Aorta (tissue), 5 donors: ENCODE measurements at regions not wholly inside any gene's neighbourhood (a gene's known extent, or its start where the extent isn't known, plus 50 kb on each side); places are given as distances from the start of the nearest gene placed in this dataset.
"Not testable (repeated sequence)": the region's sequence is repeated elsewhere in the genome, so short reads cannot be mapped to it uniquely, and the experiment has no call there.

Source experiments
- ATAC-seq: fragments of 200-7000 bp; cut with Tn5 transposase; one replicate; pipeline ENCODE4 v1.9.1; 2022; ENCODE audit warnings: moderate library complexity; ENCODE audit not compliant: low FRiP score
- DNase-seq, 2 donors: peaks; one replicate each; pipeline ENCODE4 v3.0.0-alpha.2; 2020
- H3K27ac ChIP-seq, 2 donors: one replicate each; pipeline ENCODE4 v1.5.1; 2013; ENCODE audit warnings: low read length in 2 of 2, mild to moderate bottlenecking in 2 of 2, moderate library complexity in 2 of 2, control low read depth in 1 of 2, inconsistent platforms in 1 of 2, low read depth in 1 of 2
- H3K27me3 ChIP-seq, 2 donors: one replicate each; pipeline ENCODE4 v1.6.1; 2013; ENCODE audit warnings: control low read depth in 1 of 2, low read length in 1 of 2, mild to moderate bottlenecking in 1 of 2, moderate library complexity in 1 of 2; ENCODE audit not compliant: insufficient read depth in 2 of 2, control insufficient read depth in 1 of 2
- H3K36me3 ChIP-seq, 2 donors: one replicate each; pipeline ENCODE4 v1.6.1; 2013; ENCODE audit warnings: control low read depth in 1 of 2, low read length in 1 of 2, mild to moderate bottlenecking in 1 of 2; ENCODE audit not compliant: insufficient read depth in 2 of 2, control insufficient read depth in 1 of 2
- H3K4me1 ChIP-seq, 2 donors: one replicate each; pipeline ENCODE4 v1.6.1; 2013; ENCODE audit warnings: low read length in 2 of 2, control low read depth in 1 of 2, mild to moderate bottlenecking in 1 of 2, moderate library complexity in 1 of 2; ENCODE audit not compliant: insufficient read depth in 2 of 2, control insufficient read depth in 1 of 2
- H3K4me3 ChIP-seq, 2 donors: one replicate each; pipeline ENCODE4 v1.5.1; 2013; ENCODE audit warnings: low read length in 2 of 2, control low read depth in 1 of 2, mild to moderate bottlenecking in 1 of 2
- H3K9me3 ChIP-seq: one replicate; pipeline ENCODE4 v1.6.1; 2013; ENCODE audit warnings: mild to moderate bottlenecking, low read length; ENCODE audit not compliant: control insufficient read depth
- WGBS, 2 donors: extraction: QIAGEN DNeasy Blood & Tissue Kit; methylation state at CpG; one replicate each; pipeline ENCODE4 v1.1.7; 2013; 5-methylcytosine and 5-hydroxymethylcytosine counted together
- intact Hi-C, 2 donors: fragments of 100-400 bp; cut with DNase I; formaldehyde crosslinking; loops; one replicate each; pipeline versions ENCODE4 v1.14.2 to v1.15.0; 2022
- donor health status: healthy with polysubstance abuse.
- donor health status: Bipolar disorder and iron deficiency.
- donor health status: DM: no; HTN: no; CAD: no.
- donor health status: DM: no; HTN: no; CAD: no.
- donor health status: DM: yes; HTN: yes; CAD: no.

DNA sequence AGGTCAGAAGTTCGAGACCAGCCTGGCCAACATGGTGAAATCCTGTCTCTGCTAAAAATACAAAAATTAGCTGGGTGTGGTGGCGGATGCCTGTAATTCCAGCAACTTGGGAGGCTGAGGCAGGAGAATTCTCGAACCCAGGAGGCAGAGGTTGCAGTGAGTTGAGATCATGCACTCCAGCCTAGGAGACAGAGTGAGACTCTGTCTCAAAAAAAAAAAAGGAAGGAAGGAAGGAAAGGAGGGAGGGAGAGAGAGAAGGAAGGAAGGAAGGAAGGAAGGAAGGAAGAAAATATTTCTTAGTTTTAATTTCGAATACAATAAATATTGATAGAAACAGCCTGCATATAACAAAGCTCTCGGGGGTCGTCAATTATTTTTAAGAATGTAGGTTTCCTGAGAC lies 81.3 kb upstream of the HIVEP1 start:
- H3K4me1 ChIP-seq, H3K36me3 ChIP-seq, ATAC-seq, intact Hi-C loops, H3K27me3 ChIP-seq, H3K4me3 ChIP-seq, H3K9me3 ChIP-seq, H3K27ac ChIP-seq, DNase-seq: not testable (repeated sequence)
- WGBS, 2 donors = 93 to 96% methylated on average over 6 of the region's 6 CpGs

GRCh38 chr6:11930240-11930639 lies 81.9 kb upstream of the HIVEP1 start:
- Histone ChIP-seq H3K4me3 (no peak overlapping the region), H3K27ac (no peak overlapping the region), H3K27me3 (no peaks in the 10 kb centered on the region), H3K36me3 (no peaks in the 10 kb centered on the region), H3K4me1 (no peaks in the 10 kb centered on the region), H3K9me3 (no peaks in the 10 kb centered on the region)
- 77 to 80% methylated on average over 2 of the region's 2 CpGs for WGBS, 2 donors
- no peak for ATAC-seq
- intact Hi-C loops = no loop called here
- no peak for DNase-seq

GRCh38 chr6:11929241-11929835 lies 82.8 kb upstream of the HIVEP1 start:
- ATAC-seq = no peak
- Histone ChIP-seq H3K4me3 (no peak overlapping the region), H3K27ac (no peak overlapping the region), H3K9me3 (no peaks in the 10 kb centered on the region), H3K27me3 (no peaks in the 10 kb centered on the region), H3K4me1 (no peaks in the 10 kb centered on the region), H3K36me3 (no peaks in the 10 kb centered on the region)
- no peak for DNase-seq
- intact Hi-C loops = no loop called here
- 90 to 91% methylated on average over 8 of the region's 8 CpGs for WGBS, 2 donors

DNA sequence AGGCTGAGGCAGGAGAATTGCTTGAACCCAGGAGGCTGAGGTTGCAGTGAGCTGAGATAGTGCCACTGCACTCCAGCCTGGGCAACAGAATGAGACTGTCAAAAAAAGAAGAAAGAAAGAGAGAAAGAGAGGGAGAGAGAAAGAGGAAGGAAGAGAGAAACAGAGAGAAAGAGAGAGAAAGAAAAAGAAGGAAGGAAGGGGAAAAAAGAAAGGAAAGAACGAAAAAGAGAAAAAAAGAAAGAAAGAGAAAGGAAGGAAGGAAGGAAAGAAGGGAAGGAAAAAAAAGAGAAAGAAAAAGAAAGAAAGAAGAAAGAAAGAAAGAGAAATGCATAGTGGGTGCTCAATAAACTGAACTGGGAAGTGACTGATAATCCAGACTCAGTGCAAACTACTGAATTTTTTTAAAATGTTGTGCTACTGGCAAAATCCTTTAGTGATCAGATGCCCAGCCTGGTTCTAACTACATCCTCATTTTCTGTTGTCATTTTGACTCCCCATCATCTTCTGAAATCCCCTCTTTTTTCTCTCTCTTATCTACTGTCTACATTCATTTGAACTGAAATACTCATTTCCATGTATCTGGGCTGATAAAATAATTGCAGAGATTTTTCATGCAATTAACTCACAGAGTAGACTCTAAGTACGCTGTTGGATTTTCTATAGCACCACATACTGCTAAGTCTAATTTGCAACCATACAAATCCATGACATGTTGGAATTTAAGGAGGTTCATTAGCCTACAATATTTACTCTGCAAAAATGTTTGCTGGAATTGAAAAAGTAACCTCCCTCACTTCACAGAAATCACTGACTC lies 85.3 kb upstream of the HIVEP1 start:
- H3K9me3 ChIP-seq = no peaks in the 10 kb centered on the region
- DNase-seq (no peak), ATAC-seq (no peak)
- no peaks in the 10 kb centered on the region for H3K36me3 ChIP-seq
- 94% methylated on average over 2 of the region's 2 CpGs for WGBS, 2 donors
- H3K27me3 ChIP-seq = no peaks in the 10 kb centered on the region
- intact Hi-C loops = no loop called here
- H3K4me3 ChIP-seq = no peak overlapping the region
- no peak overlapping the region for H3K27ac ChIP-seq
- no peaks in the 10 kb centered on the region for H3K4me1 ChIP-seq

- no peak for DNase-seq
- H3K27ac ChIP-seq = no peak overlapping the region
- no peaks in the 10 kb centered on the region for H3K4me1 ChIP-seq
- no peak for ATAC-seq
- 89 to 90% methylated on average over 9 of the region's 9 CpGs for WGBS, 2 donors
- H3K4me3 ChIP-seq = no peak overlapping the region
- no peaks in the 10 kb centered on the region for H3K9me3 ChIP-seq
- intact Hi-C loops = no loop called here
- no peaks in the 10 kb centered on the region for H3K36me3 ChIP-seq
- H3K27me3 ChIP-seq = no peaks in the 10 kb centered on the region
Observed at GRCh38 chr6:11925805-11926204, 86.3 kb upstream of the HIVEP1 start.

DNA sequence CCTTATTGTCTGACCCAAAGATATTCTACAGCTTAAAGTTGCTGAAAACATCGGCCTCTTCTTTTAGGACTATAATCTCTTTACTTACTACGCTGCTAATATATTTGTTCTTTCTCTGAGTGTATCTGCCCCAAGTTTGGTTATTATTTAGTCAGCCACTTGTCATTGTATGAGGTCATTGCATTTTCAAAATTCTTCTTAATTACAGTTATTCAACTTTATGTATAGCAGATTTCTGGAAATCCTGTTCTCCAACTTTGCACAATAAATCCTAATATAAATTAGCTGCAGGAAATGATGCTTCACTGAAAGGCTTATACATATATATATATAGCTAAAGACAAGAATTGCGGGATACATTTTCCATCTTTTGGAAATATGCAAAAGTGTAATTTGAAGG lies 88.5 kb upstream of the HIVEP1 start:
- Histone ChIP-seq H3K27ac (no peak overlapping the region), H3K4me1 (no peaks in the 10 kb centered on the region), H3K9me3 (no peaks in the 10 kb centered on the region), H3K4me3 (no peak overlapping the region), H3K36me3 (no peaks in the 10 kb centered on the region), H3K27me3 (no peaks in the 10 kb centered on the region)
- ATAC-seq (no peak), DNase-seq (no peak)
- 97 to 98% methylated on average over 3 of the region's 3 CpGs for WGBS, 2 donors
- intact Hi-C loops = loop anchor here in 1 of 2 donors (5.0 kb wide), 1 partner anchor 84 kb away; no protein-coding TSS in a partner anchor

GRCh38 chr6:11922901-11923300 lies 89.2 kb upstream of the HIVEP1 start:
- Histone ChIP-seq H3K4me1 (no peaks in the 10 kb centered on the region), H3K9me3 (no peaks in the 10 kb centered on the region), H3K27me3 (no peaks in the 10 kb centered on the region), H3K27ac (no peak overlapping the region), H3K36me3 (no peaks in the 10 kb centered on the region), H3K4me3 (no peak overlapping the region)
- intact Hi-C loops = loop anchor here in 1 of 2 donors (5.0 kb wide), 1 partner anchor 84 kb away; no protein-coding TSS in a partner anchor
- WGBS, 2 donors = 97 to 99% methylated on average over 2 of the region's 2 CpGs
- ATAC-seq = no peak
- no peak for DNase-seq

- no peak overlapping the region for H3K27ac ChIP-seq
- no peaks in the 10 kb centered on the region for H3K4me1 ChIP-seq
- H3K4me3 ChIP-seq = no peak overlapping the region
- DNase-seq (no peak), ATAC-seq (no peak)
- WGBS, 2 donors = 6 to 15% methylated on average over 2 of the region's 2 CpGs
- intact Hi-C loops = loop anchor here in 1 of 2 donors (5.0 kb wide), 1 partner anchor 86 kb away; no protein-coding TSS in a partner anchor
- no peaks in the 10 kb centered on the region for H3K27me3 ChIP-seq
- H3K36me3 ChIP-seq = no peaks in the 10 kb centered on the region
- H3K9me3 ChIP-seq = no peaks in the 10 kb centered on the region
Observed at GRCh38 chr6:11921751-11922150, 90.4 kb upstream of the HIVEP1 start.

- Histone ChIP-seq H3K36me3 (no peaks in the 10 kb centered on the region), H3K9me3 (no peaks in the 10 kb centered on the region), H3K4me1 (no peaks in the 10 kb centered on the region), H3K4me3 (no peak overlapping the region), H3K27me3 (no peaks in the 10 kb centered on the region), H3K27ac (peak overlapping the region in 1 of 2 donors; percentile 36)
- ATAC-seq (peak; percentile 90), DNase-seq (peak; percentile 86 to 88)
- 7 to 11% methylated on average over 5 of the region's 5 CpGs for WGBS, 2 donors
- intact Hi-C loops = loop anchor here in 1 of 2 donors (5.0 kb wide), 1 partner anchor 86 kb away; no protein-coding TSS in a partner anchor
Observed at GRCh38 chr6:11921017-11921438, 91.1 kb upstream of the HIVEP1 start.
